GM23338 (cell line): ENCODE measurements at regions not wholly inside any gene's neighbourhood (a gene's known extent, or its start where the extent isn't known, plus 50 kb on each side); places are given as distances from the start of the nearest gene placed in this dataset.

Source experiments
- ATAC-seq: fragments of 200-7000 bp; cut with Tn5 transposase; 3 replicates; pipeline ENCODE4 v1.9.1; 2020
- DNase-seq: peaks from one replicate; pipeline ENCODE4 v3.0.0-alpha.2; 2015; ENCODE audit warnings: low spot score
- H2AFZ ChIP-seq: fragments of 200-600 bp; sonication (generic); 2 replicates; pipeline ENCODE4 v1.8.0; 2016; ENCODE audit warnings: antibody characterized with exemption, mild to moderate bottlenecking, moderate library complexity
- H3F3A ChIP-seq: fragments of 200-600 bp; sonication (generic); replicated peaks from 2 replicates; pipeline ENCODE4 v1.8.0; 2017; ENCODE audit warnings: antibody characterized with exemption, mixed run types, low read depth
- H3K27ac ChIP-seq: fragments of 200-600 bp; sonication (generic); 2 replicates; pipeline ENCODE4 v1.6.1; 2016; ENCODE audit warnings: low read depth
- H3K27me3 ChIP-seq: fragments of 200-600 bp; sonication (generic); 2 replicates; pipeline ENCODE4 v1.8.0; 2016; ENCODE audit warnings: mild to moderate bottlenecking, mixed run types, moderate library complexity; ENCODE audit not compliant: insufficient read depth
- H3K36me3 ChIP-seq: fragments of 200-600 bp; sonication (generic); 2 replicates; pipeline ENCODE4 v1.8.0; 2016; ENCODE audit warnings: mild to moderate bottlenecking; ENCODE audit not compliant: insufficient read depth
- H3K4me1 ChIP-seq: fragments of 200-600 bp; sonication (generic); 2 replicates; pipeline ENCODE4 v1.8.0; 2016; ENCODE audit warnings: mild to moderate bottlenecking, moderate library complexity; ENCODE audit not compliant: insufficient read depth
- H3K4me2 ChIP-seq: fragments of 200-600 bp; sonication (generic); 2 replicates; pipeline ENCODE4 v1.7.1; 2017; ENCODE audit warnings: mixed run types
- H3K4me3 ChIP-seq: fragments of 200-600 bp; sonication (generic); 2 replicates; pipeline ENCODE4 v1.6.1; 2016; ENCODE audit warnings: mixed run types
- H3K79me2 ChIP-seq: fragments of 200-600 bp; sonication (generic); replicated peaks from 2 replicates; pipeline ENCODE4 v1.8.0; 2017; ENCODE audit warnings: mild to moderate bottlenecking; ENCODE audit not compliant: insufficient read depth
- H3K9me2 ChIP-seq: fragments of 200-600 bp; sonication (generic); 2 replicates; pipeline ENCODE4 v1.8.0; 2017; ENCODE audit not compliant: insufficient read depth
- H4K20me1 ChIP-seq: fragments of 200-600 bp; sonication (generic); replicated peaks from 2 replicates; pipeline ENCODE4 v1.8.0; 2017; ENCODE audit warnings: mild to moderate bottlenecking; ENCODE audit not compliant: insufficient read depth
- H3K27ac Mint-ChIP-seq: 2 replicates; pipeline ENCODE4 v1.8.0; 2020; ENCODE audit warnings: inconsistent platforms, mild to moderate bottlenecking, moderate library complexity, mixed read lengths
- H3K27me3 Mint-ChIP-seq: 3 replicates; pipeline ENCODE4 v1.8.0; 2022; ENCODE audit warnings: low read depth, mild to moderate bottlenecking, moderate library complexity, mixed read lengths, inconsistent platforms; ENCODE audit not compliant: insufficient read depth, poor library complexity
- H3K36me3 Mint-ChIP-seq: 3 replicates; pipeline ENCODE4 v1.8.0; 2021; ENCODE audit warnings: low read depth, mild to moderate bottlenecking, inconsistent platforms, moderate library complexity, mixed read lengths
- H3K4me1 Mint-ChIP-seq: 3 replicates; pipeline ENCODE4 v1.8.0; 2020; ENCODE audit warnings: mild to moderate bottlenecking, inconsistent platforms, mixed read lengths
- H3K4me3 Mint-ChIP-seq: 3 replicates; pipeline ENCODE4 v1.8.0; 2021; ENCODE audit warnings: moderate library complexity, mild to moderate bottlenecking, inconsistent platforms, mixed read lengths
- H3K9me3 Mint-ChIP-seq: 3 replicates; pipeline ENCODE4 v1.8.0; 2020; ENCODE audit warnings: moderate library complexity, mild to moderate bottlenecking, inconsistent platforms, mixed read lengths
- CREB1 ChIP-seq: fragments of 250-450 bp; sonication (Bioruptor Pico); IDR thresholded peaks from 2 replicates; pipeline ENCODE4 v1.5.0; 2020; ENCODE audit warnings: low read depth, mild to moderate bottlenecking, moderate library complexity
- ETS1 ChIP-seq: IDR thresholded peaks from 2 replicates; pipeline ENCODE4 v1.6.1; 2016; ENCODE audit warnings: antibody characterized with exemption
- EZH2phosphoT487 ChIP-seq: fragments of 200-600 bp; sonication (generic); IDR thresholded peaks from one replicate; pipeline ENCODE4 v1.8.1; 2018; ENCODE audit warnings: antibody characterized with exemption; ENCODE audit not compliant: unreplicated experiment
- NANOG ChIP-seq: IDR thresholded peaks from 2 replicates; pipeline ENCODE4 v1.6.1; 2016; ENCODE audit warnings: antibody characterized with exemption, borderline replicate concordance
- POLR2AphosphoS5 ChIP-seq: IDR thresholded peaks from 2 replicates; pipeline ENCODE4 v1.6.1; 2016; ENCODE audit warnings: antibody characterized with exemption, low read depth
- STAT1 ChIP-seq: IDR thresholded peaks from one replicate; pipeline ENCODE4 v1.6.1; 2016; ENCODE audit warnings: antibody characterized with exemption; ENCODE audit not compliant: unreplicated experiment
- ZNF331 ChIP-seq: fragments of 250-450 bp; sonication (Bioruptor Pico); IDR thresholded peaks from 2 replicates; pipeline ENCODE4 v1.5.0; 2020; ENCODE audit warnings: low read depth, mild to moderate bottlenecking, moderate library complexity
- ZNF462 ChIP-seq: fragments of 250-450 bp; sonication (Bioruptor Pico); IDR thresholded peaks from 2 replicates; pipeline ENCODE4 v1.5.0; 2020; ENCODE audit warnings: mild to moderate bottlenecking, moderate library complexity
- TF ChIP-seq, protein P1 (sequence below): IDR thresholded peaks from one replicate; pipeline ENCODE4 v1.6.1; 2018; ENCODE audit warnings: antibody characterized with exemption; ENCODE audit not compliant: unreplicated experiment

- peaks cover 6% of the 10 kb centered on the region; the same call in 1 of the 2 replicates for H3K36me3 ChIP-seq
- H3K79me2 ChIP-seq, result no peaks in the 10 kb centered on the region
- H3K4me3 ChIP-seq, result no peak overlapping the region
- Mint-ChIP-seq H3K9me3 (peaks cover 41% of the 10 kb centered on the region), H3K36me3 (peaks cover 28% of the 10 kb centered on the region), H3K4me1 (no peaks in the 10 kb centered on the region), H3K27me3 (no peaks in the 10 kb centered on the region), H3K4me3 (no peak overlapping the region), H3K27ac (no peak overlapping the region)
- no peaks in the 10 kb centered on the region for H3K27me3 ChIP-seq
- no peak overlapping the region for H3K27ac ChIP-seq
- no peak for DNase-seq
- H3K4me2 ChIP-seq, result no peak overlapping the region
- TF ChIP-seq ZNF462 (CRISPR knock-in tag), result no peak
- no peak for TF ChIP-seq CREB1
- TF ChIP-seq STAT1, result no peak
- TF ChIP-seq, protein P1, sequence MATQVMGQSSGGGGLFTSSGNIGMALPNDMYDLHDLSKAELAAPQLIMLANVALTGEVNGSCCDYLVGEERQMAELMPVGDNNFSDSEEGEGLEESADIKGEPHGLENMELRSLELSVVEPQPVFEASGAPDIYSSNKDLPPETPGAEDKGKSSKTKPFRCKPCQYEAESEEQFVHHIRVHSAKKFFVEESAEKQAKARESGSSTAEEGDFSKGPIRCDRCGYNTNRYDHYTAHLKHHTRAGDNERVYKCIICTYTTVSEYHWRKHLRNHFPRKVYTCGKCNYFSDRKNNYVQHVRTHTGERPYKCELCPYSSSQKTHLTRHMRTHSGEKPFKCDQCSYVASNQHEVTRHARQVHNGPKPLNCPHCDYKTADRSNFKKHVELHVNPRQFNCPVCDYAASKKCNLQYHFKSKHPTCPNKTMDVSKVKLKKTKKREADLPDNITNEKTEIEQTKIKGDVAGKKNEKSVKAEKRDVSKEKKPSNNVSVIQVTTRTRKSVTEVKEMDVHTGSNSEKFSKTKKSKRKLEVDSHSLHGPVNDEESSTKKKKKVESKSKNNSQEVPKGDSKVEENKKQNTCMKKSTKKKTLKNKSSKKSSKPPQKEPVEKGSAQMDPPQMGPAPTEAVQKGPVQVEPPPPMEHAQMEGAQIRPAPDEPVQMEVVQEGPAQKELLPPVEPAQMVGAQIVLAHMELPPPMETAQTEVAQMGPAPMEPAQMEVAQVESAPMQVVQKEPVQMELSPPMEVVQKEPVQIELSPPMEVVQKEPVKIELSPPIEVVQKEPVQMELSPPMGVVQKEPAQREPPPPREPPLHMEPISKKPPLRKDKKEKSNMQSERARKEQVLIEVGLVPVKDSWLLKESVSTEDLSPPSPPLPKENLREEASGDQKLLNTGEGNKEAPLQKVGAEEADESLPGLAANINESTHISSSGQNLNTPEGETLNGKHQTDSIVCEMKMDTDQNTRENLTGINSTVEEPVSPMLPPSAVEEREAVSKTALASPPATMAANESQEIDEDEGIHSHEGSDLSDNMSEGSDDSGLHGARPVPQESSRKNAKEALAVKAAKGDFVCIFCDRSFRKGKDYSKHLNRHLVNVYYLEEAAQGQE, result no peak
- no peak for TF ChIP-seq EZH2phosphoT487
- no peak for TF ChIP-seq ETS1
- TF ChIP-seq ZNF331 (CRISPR knock-in tag), result no peak
- no peak for TF ChIP-seq NANOG
- no peak for TF ChIP-seq POLR2AphosphoS5
- no peaks in the 10 kb centered on the region for H3K4me1 ChIP-seq
- H3K9me2 ChIP-seq, result no peaks in the 10 kb centered on the region
- no peaks in the 10 kb centered on the region for H4K20me1 ChIP-seq
- no peak overlapping the region for H2AFZ ChIP-seq
- H3F3A ChIP-seq, result no peaks in the 10 kb centered on the region
- no peak for ATAC-seq
Observed at GRCh38 chr6:23262864-23263263, 693.5 kb downstream of the HDGFL1 start.
